SK-N-MC (cell line): ENCODE measurements at regions not wholly inside any gene's neighbourhood (a gene's known extent, or its start where the extent isn't known, plus 50 kb on each side); places are given as distances from the start of the nearest gene placed in this dataset.

Experiments used
- DNase-seq: peaks from one replicate; pipeline ENCODE4 v3.0.0-alpha.2; 2011; ENCODE audit warnings: low read depth, low spot score
- H3K27ac ChIP-seq: fragments of 200-600 bp; sonication (generic); 2 replicates; pipeline ENCODE4 v1.5.1; 2016; ENCODE audit warnings: mixed run types
- H3K36me3 ChIP-seq: fragments of 200-600 bp; sonication (generic); 2 replicates; pipeline ENCODE4 v1.6.1; 2017; ENCODE audit warnings: antibody characterized with exemption, low read length, mixed read lengths; ENCODE audit not compliant: insufficient read depth
- H3K4me3 ChIP-seq: fragments of 200-600 bp; sonication (generic); 2 replicates; pipeline ENCODE4 v1.5.1; 2016
- H3K9ac ChIP-seq: fragments of 200-600 bp; sonication (generic); 2 replicates; pipeline ENCODE4 v1.8.0; 2017; ENCODE audit warnings: mixed run types, mixed read lengths; ENCODE audit not compliant: insufficient read length
- H3K9me3 ChIP-seq: fragments of 200-600 bp; sonication (generic); 2 replicates; pipeline ENCODE4 v1.6.1; 2017; ENCODE audit warnings: low read depth, mild to moderate bottlenecking, antibody characterized with exemption, low read length, moderate library complexity, mixed read lengths
- EZH2 ChIP-seq: fragments of 200-600 bp; sonication (generic); IDR thresholded peaks from one replicate; pipeline ENCODE4 v1.6.1; 2017; ENCODE audit warnings: antibody characterized with exemption
- FOXP2 ChIP-seq: optimal IDR thresholded peaks from 2 replicates; pipeline ENCODE3; 2011; ENCODE audit warnings: mild to moderate bottlenecking, moderate library complexity; ENCODE audit not compliant: insufficient read depth; ENCODE audit errors: extremely low read length, control extremely low read depth
- POLR2AphosphoS5 ChIP-seq: IDR thresholded peaks from 2 replicates; pipeline ENCODE4 v1.6.1; 2012; ENCODE audit warnings: mild to moderate bottlenecking, low read depth, low read length, borderline replicate concordance

GRCh38 chr10:61356354-61356753, 96.8 kb downstream of the TMEM26 start:
- no peak overlapping the region for H3K27ac ChIP-seq
- H3K9ac ChIP-seq, result no peak overlapping the region
- no peak overlapping the region for H3K4me3 ChIP-seq
- H3K9me3 ChIP-seq, result no peaks in the 10 kb centered on the region
- no peak for DNase-seq
- H3K36me3 ChIP-seq, result no peaks in the 10 kb centered on the region
- TF ChIP-seq FOXP2 (no peak), POLR2AphosphoS5 (no peak), EZH2 (no peak)

- Histone ChIP-seq H3K9me3 (no peaks in the 10 kb centered on the region), H3K4me3 (no peak overlapping the region), H3K27ac (no peak overlapping the region), H3K9ac (no peak overlapping the region), H3K36me3 (no peaks in the 10 kb centered on the region)
- TF ChIP-seq EZH2 (no peak), POLR2AphosphoS5 (no peak), FOXP2 (no peak)
- no peak for DNase-seq
Measured at GRCh38 chr10:61355211-61355610, 98.0 kb downstream of the TMEM26 start.

- Histone ChIP-seq H3K4me3 (no peak overlapping the region), H3K9me3 (no peaks in the 10 kb centered on the region), H3K36me3 (no peaks in the 10 kb centered on the region), H3K27ac (no peak overlapping the region), H3K9ac (no peak overlapping the region)
- no peak for DNase-seq
- no peak for TF ChIP-seq EZH2
- TF ChIP-seq POLR2AphosphoS5, result no peak
- TF ChIP-seq FOXP2, result no peak
Measured at GRCh38 chr10:61354401-61354975, 98.7 kb downstream of the TMEM26 start.

DNA sequence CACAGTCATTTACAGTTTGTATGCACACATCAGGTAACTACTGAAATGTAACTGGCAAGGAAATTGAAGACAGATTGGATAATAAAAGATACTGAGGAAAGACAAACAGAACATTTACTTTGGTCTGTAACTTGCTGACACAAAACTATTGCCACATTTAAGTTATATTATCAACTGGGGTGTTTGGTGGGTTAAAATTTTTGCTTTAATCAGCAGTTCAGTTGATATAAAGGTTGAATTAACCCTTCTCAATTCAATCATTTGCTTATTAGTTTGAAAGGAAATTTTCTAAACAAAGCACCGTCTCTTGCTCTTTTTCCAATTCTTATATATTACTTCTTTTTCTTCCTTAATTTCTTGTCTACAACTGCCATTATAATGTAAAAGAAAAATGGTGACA, 102.4 kb downstream of the TMEM26 start:
- H3K9me3 ChIP-seq, result no peaks in the 10 kb centered on the region
- no peak overlapping the region for H3K4me3 ChIP-seq
- TF ChIP-seq POLR2AphosphoS5 (no peak), EZH2 (no peak), FOXP2 (no peak)
- DNase-seq, result no peak
- H3K9ac ChIP-seq, result no peak overlapping the region
- no peaks in the 10 kb centered on the region for H3K36me3 ChIP-seq
- no peak overlapping the region for H3K27ac ChIP-seq

DNA sequence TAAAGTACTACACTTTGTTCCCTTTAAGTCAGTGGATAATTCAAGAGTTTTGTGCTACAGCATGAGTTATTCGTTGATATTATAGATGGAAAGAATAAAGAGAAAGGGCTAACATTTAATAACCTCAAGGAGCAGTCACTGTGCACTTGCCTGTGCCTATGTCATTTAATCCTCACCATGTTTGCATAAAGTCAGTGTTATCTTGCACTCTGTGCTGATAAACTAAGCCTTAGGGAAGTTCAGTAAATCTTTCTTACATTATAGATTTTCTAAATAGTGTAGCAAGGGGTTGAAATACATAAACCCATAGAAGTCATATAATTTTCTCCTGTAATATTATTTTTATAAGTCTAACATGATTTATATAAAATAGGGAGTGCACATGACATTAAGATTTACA, 103.1 kb downstream of the TMEM26 start:
- Histone ChIP-seq H3K4me3 (no peak overlapping the region), H3K9ac (no peak overlapping the region)
- TF ChIP-seq FOXP2 (no peak), POLR2AphosphoS5 (no peak), EZH2 (no peak)

GRCh38 chr10:61346796-61347413, 106.3 kb downstream of the TMEM26 start:
- Histone ChIP-seq H3K9ac (no peak overlapping the region), H3K27ac (no peak overlapping the region), H3K4me3 (no peak overlapping the region), H3K36me3 (no peaks in the 10 kb centered on the region), H3K9me3 (no peaks in the 10 kb centered on the region)
- no peak for DNase-seq
- TF ChIP-seq EZH2 (no peak), FOXP2 (no peak), POLR2AphosphoS5 (no peak)

More for the DNA sequence above, 103.1 kb downstream of the TMEM26 start:
- no peaks in the 10 kb centered on the region for H3K9me3 ChIP-seq
- no peaks in the 10 kb centered on the region for H3K36me3 ChIP-seq
- DNase-seq, result no peak
- no peak overlapping the region for H3K27ac ChIP-seq

GRCh38 chr10:61343796-61344195, 109.4 kb downstream of the TMEM26 start:
- no peak overlapping the region for H3K27ac ChIP-seq
- H3K9me3 ChIP-seq, result no peaks in the 10 kb centered on the region
- TF ChIP-seq FOXP2, result no peak
- TF ChIP-seq POLR2AphosphoS5, result no peak
- no peak for TF ChIP-seq EZH2
- no peak overlapping the region for H3K9ac ChIP-seq
- H3K4me3 ChIP-seq, result no peak overlapping the region
- H3K36me3 ChIP-seq, result no peaks in the 10 kb centered on the region
- DNase-seq, result no peak

DNA sequence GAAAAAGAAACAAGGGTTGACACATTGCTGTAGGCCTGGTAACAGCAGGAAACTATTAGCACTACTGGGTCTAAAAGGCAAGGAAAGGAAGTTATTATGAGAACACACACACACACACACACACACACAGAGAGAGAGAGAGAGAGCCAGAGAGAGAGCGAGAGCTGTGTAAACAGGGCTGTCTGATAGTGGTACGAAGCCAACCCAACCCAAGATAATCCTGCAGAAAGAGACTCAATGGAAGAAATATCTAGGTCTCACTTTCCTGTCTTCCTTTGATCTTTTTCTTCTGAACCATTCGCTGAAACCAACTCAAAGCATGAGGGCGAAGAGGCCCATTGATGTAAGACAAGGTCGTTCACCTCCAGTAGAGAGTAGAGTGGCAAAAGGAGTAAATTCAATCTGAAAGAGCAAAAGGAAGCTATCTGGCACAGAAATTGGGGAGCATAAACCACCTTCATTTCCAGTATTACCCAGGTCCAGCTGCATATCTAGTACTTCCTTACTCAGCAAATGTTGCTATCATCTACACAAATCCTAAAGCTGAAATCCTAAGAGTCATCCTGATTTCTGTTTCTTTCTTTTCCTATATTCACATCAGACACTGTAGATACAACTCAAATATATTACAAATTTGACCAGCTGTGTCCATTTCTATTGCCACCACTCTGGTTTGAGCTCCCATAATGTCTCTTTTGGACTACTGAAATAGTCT, 110.2 kb downstream of the TMEM26 start:
- Histone ChIP-seq H3K9me3 (no peaks in the 10 kb centered on the region), H3K36me3 (no peaks in the 10 kb centered on the region), H3K9ac (no peak overlapping the region), H3K4me3 (no peak overlapping the region), H3K27ac (no peak overlapping the region)
- no peak for TF ChIP-seq EZH2
- no peak for TF ChIP-seq FOXP2
- no peak for TF ChIP-seq POLR2AphosphoS5
- no peak for DNase-seq

DNA sequence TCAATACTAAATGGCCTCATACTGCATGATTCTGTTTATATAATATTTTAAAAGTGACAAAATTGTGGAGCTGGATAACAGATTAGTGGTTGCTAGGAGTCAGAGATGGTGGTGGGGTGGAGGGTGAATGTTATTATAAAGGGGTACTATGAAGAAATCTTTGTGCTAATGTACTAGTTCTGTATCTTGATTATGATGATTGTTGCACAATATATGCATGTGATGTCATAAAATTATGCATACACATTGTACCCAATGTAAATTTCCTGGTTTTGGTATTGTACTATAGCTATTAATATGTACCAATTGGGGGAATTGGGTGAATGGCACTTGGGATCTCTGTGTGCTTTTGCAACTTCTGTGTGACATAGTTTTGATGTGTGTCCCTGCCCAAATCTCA, 112.2 kb downstream of the TMEM26 start:
- no peak for DNase-seq
- TF ChIP-seq EZH2 (no peak), POLR2AphosphoS5 (no peak), FOXP2 (no peak)
- Histone ChIP-seq H3K4me3 (no peak overlapping the region), H3K9ac (no peak overlapping the region), H3K9me3 (no peaks in the 10 kb centered on the region), H3K27ac (no peak overlapping the region), H3K36me3 (no peaks in the 10 kb centered on the region)
